ENCODE measurements at regions not wholly inside any gene's neighbourhood (a gene's known extent, or its start where the extent isn't known, plus 50 kb on each side); places are given as distances from the start of the nearest gene placed in this dataset.

GRCh38 chr7:17549406-17549805, 251.0 kb downstream of the AHR start:
- TF ChIP-seq CTCF (IDR thresholded peaks at IDR 0.05) = no peak
- Mint-ChIP-seq H3K4me3 (no peak overlapping the region), H3K9me3 (no peaks in the 10 kb centered on the region), H3K27me3 (peaks cover 4% of the 10 kb centered on the region), H3K4me1 (ENCODE audit: low read depth) (no peaks in the 10 kb centered on the region), H3K27ac (no peak overlapping the region), H3K36me3 (ENCODE audit: low read depth) (no peaks in the 10 kb centered on the region)
- DNase-seq (no peak), ATAC-seq (no peak)
- intact Hi-C loops (cut with micrococcal nuclease) = no loop called here
- POLR2A ChIA-PET = no interaction called here
- CTCF ChIA-PET = no interaction called here

DNA sequence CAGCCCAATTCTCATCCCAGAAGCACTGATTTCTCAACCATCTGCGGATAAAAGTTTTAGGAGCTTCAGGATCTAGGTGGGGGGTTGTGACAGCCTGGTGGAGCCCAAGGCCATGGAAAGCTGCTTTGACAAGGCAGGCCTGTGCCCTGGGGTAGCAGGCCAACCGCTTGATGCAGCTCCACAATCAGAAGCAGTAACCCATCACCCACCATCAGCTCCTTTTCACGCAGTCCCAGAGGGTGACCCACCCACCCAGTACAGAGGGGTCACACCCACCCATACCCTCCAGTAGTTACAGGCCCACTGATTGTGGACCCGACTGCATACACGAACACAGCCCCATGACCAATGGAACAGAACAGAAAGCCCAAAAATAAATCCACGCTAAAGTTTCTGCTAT, 253.9 kb downstream of the AHR start:
- intact Hi-C loops (cut with micrococcal nuclease) = no loop called here
- no peak overlapping the region for H3K27ac Mint-ChIP-seq
- H3K9me3 Mint-ChIP-seq = no peaks in the 10 kb centered on the region
- no peaks in the 10 kb centered on the region for H3K27me3 Mint-ChIP-seq
- H3K36me3 Mint-ChIP-seq (ENCODE audit: low read depth) = no peaks in the 10 kb centered on the region
- ChIA-PET POLR2A (no interaction called here), CTCF (no interaction called here)
- no peak for DNase-seq
- H3K4me1 Mint-ChIP-seq (ENCODE audit: low read depth) = no peaks in the 10 kb centered on the region
- TF ChIP-seq CTCF (IDR thresholded peaks at IDR 0.05) = no peak
- ATAC-seq = no peak
- H3K4me3 Mint-ChIP-seq = no peak overlapping the region

GRCh38 chr7:17552952-17553351, 254.5 kb downstream of the AHR start:
- ChIA-PET CTCF (no interaction called here), POLR2A (no interaction called here)
- ATAC-seq = no peak
- no peaks in the 10 kb centered on the region for H3K4me1 Mint-ChIP-seq (ENCODE audit: low read depth)
- no peak overlapping the region for H3K27ac Mint-ChIP-seq
- intact Hi-C loops (cut with micrococcal nuclease) = no loop called here
- H3K27me3 Mint-ChIP-seq = peaks cover 2% of the 10 kb centered on the region
- H3K36me3 Mint-ChIP-seq (ENCODE audit: low read depth) = no peaks in the 10 kb centered on the region
- no peak for TF ChIP-seq CTCF (IDR thresholded peaks at IDR 0.05)
- no peak for DNase-seq
- H3K9me3 Mint-ChIP-seq = no peaks in the 10 kb centered on the region
- no peak overlapping the region for H3K4me3 Mint-ChIP-seq

DNA sequence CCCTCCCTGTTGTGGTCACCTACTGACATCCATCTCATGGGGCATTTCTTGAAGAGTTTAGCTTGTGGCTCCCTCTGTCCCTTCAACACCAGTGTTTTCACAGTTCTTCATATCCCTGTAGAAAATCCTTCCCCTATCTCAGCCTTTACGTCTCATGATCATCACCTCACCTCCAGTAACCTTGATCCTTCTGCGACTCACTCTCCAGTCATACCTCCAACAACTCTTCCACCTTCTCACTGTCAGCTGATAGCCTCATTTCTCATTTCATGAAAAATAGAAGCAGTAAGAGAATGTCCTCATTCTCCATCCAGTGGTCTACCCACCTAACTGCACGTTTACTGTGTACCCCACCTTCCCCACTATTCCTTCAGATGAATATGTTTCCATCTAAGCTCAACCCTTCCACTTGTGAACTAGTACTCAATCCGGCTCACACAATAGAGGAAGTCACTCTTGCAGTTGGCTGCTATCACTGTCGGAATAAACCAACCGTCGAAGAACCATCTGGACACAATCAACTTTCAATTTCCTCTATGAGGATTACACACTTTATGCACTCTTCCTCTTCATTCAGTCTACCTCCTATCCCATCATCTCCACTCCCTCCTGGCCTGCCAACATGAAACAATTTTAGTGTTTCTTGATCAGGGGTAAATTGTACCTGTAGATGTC, 256.0 kb downstream of the AHR start:
- CTCF ChIA-PET = no interaction called here
- TF ChIP-seq CTCF (IDR thresholded peaks at IDR 0.05) = no peak
- DNase-seq = no peak
- no peak overlapping the region for H3K27ac Mint-ChIP-seq
- H3K36me3 Mint-ChIP-seq (ENCODE audit: low read depth) = no peaks in the 10 kb centered on the region
- H3K4me3 Mint-ChIP-seq = no peak overlapping the region
- POLR2A ChIA-PET = no interaction called here
- intact Hi-C loops (cut with micrococcal nuclease) = no loop called here
- no peak for ATAC-seq
- H3K9me3 Mint-ChIP-seq = no peaks in the 10 kb centered on the region
- no peaks in the 10 kb centered on the region for H3K4me1 Mint-ChIP-seq (ENCODE audit: low read depth)
- peaks cover 2% of the 10 kb centered on the region for H3K27me3 Mint-ChIP-seq

- no peaks in the 10 kb centered on the region for H3K4me1 Mint-ChIP-seq (ENCODE audit: low read depth)
- no peak for ATAC-seq
- intact Hi-C loops (cut with micrococcal nuclease) = no loop called here
- H3K27ac Mint-ChIP-seq = no peak overlapping the region
- POLR2A ChIA-PET = no interaction called here
- peaks cover 2% of the 10 kb centered on the region for H3K27me3 Mint-ChIP-seq
- no peak for DNase-seq
- H3K9me3 Mint-ChIP-seq = no peaks in the 10 kb centered on the region
- CTCF ChIA-PET = no interaction called here
- no peak for TF ChIP-seq CTCF (IDR thresholded peaks at IDR 0.05)
- no peak overlapping the region for H3K4me3 Mint-ChIP-seq
- H3K36me3 Mint-ChIP-seq (ENCODE audit: low read depth) = no peaks in the 10 kb centered on the region
These were observed 257.9 kb downstream of the AHR start for GRCh38 chr7:17556247-17556956.
